Activated T-cell treated with anti-CD3 and anti-CD28 coated beads, Interleukin-2, amount 50 U/mL, for 1 hour (primary cell): ENCODE measurements at regions not wholly inside any gene's neighbourhood (a gene's known extent, or its start where the extent isn't known, plus 50 kb on each side); places are given as distances from the start of the nearest gene placed in this dataset.
"Not testable (repeated sequence)": the region's sequence is repeated elsewhere in the genome, so short reads cannot be mapped to it uniquely, and the experiment has no call there.

ENCODE experiments used
- DNase-seq: peaks from one replicate; pipeline ENCODE4 v3.0.0-alpha.2; 2020

- DNase-seq, result not testable (repeated sequence)
Measured at GRCh38 chr16:10275214-10275996, 93.2 kb upstream of the GRIN2A start.

GRCh38 chr16:10277597-10277996 is 95.4 kb upstream of the GRIN2A start:
- DNase-seq, result no peak

GRCh38 chr16:10280262-10281170 is 98.3 kb upstream of the GRIN2A start:
- DNase-seq, result no peak

- DNase-seq, result no peak
Measured at GRCh38 chr16:10282367-10282766, 100.1 kb upstream of the GRIN2A start.

- DNase-seq, result not testable (repeated sequence)
Measured at GRCh38 chr16:10283246-10283645, 101.0 kb upstream of the GRIN2A start.

- DNase-seq, result not testable (repeated sequence)
Measured at GRCh38 chr16:10290467-10291105, 95.3 kb upstream of the ATF7IP2 start.

GRCh38 chr16:10292197-10292596 is 93.7 kb upstream of the ATF7IP2 start:
- DNase-seq, result not testable (repeated sequence)

GRCh38 chr16:10292976-10293375 is 92.9 kb upstream of the ATF7IP2 start:
- not testable (repeated sequence) for DNase-seq

- DNase-seq, result not testable (repeated sequence)
Measured at GRCh38 chr16:10294153-10294552, 91.7 kb upstream of the ATF7IP2 start.

- DNase-seq, result no peak
Measured at GRCh38 chr16:10296956-10297340, 88.9 kb upstream of the ATF7IP2 start.

- DNase-seq, result no peak
Measured at GRCh38 chr16:10297341-10298006, 88.4 kb upstream of the ATF7IP2 start.

- no peak for DNase-seq
Measured at GRCh38 chr16:10300905-10301304, 85.0 kb upstream of the ATF7IP2 start.

GRCh38 chr16:10301547-10301946 is 84.3 kb upstream of the ATF7IP2 start:
- DNase-seq, result not testable (repeated sequence)

- DNase-seq, result no peak
Measured at GRCh38 chr16:10305912-10306311, 79.9 kb upstream of the ATF7IP2 start.

- DNase-seq, result no peak
Measured at GRCh38 chr16:10308305-10309193, 77.3 kb upstream of the ATF7IP2 start.

GRCh38 chr16:10309271-10309932 is 76.5 kb upstream of the ATF7IP2 start:
- no peak for DNase-seq

GRCh38 chr16:10312008-10312407 is 73.9 kb upstream of the ATF7IP2 start:
- DNase-seq, result no peak

GRCh38 chr16:10312784-10313724 is 72.8 kb upstream of the ATF7IP2 start:
- DNase-seq, result no peak

GRCh38 chr16:10314317-10314716 is 71.5 kb upstream of the ATF7IP2 start:
- no peak for DNase-seq

GRCh38 chr16:10314811-10315210 is 71.0 kb upstream of the ATF7IP2 start:
- DNase-seq, result no peak
